HG03066 (cell line): ENCODE measurements at regions not wholly inside any gene's neighbourhood (a gene's known extent, or its start where the extent isn't known, plus 50 kb on each side); places are given as distances from the start of the nearest gene placed in this dataset.

Source experiments
- ATAC-seq: cut with Tn5 transposase; IDR thresholded peaks from one replicate; pipeline ENCODE4 v1.9.1; 2021; ENCODE audit warnings: low read depth; ENCODE audit not compliant: unreplicated experiment

DNA sequence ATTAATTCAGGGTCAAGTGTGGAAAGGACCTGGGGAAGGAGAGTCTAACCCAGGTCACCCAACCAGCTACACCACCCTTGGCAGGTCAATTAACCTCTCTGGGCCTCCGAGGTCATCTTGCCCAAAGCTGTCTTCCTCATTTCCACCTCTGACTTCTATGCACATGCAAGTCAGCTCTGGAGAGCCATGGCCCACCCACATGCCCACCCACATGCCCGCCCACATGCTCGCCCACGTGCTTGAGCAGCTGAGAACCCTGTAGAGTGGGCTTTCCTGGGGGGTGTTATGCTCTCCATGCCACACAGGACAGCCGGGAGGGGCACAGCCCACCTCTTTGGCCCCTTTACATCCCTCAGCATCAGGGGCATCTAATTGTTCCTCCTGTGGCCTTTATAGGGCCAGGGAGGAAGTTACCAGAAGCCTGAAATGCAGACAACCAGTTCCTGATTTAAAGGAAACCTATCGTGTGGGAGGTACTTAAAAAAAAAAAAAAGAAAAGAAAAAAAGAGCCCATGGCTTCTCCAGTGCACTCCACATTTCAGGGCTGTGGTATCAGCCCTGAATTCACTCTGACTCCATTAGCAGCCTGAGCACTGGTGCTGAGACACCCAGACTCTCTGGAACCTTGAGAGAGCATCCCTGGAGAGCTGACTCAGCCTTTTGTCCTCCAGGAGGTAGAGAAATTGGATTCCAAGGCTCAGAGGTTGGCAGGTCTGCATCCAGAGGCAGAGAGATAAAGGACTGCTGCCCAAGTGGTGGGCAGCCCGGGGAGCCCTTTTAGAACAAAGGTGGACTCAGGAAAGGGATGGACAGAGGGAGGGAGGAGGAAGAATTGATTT is 176.2 kb upstream of the ZMIZ1 start:
- ATAC-seq: no peak

DNA sequence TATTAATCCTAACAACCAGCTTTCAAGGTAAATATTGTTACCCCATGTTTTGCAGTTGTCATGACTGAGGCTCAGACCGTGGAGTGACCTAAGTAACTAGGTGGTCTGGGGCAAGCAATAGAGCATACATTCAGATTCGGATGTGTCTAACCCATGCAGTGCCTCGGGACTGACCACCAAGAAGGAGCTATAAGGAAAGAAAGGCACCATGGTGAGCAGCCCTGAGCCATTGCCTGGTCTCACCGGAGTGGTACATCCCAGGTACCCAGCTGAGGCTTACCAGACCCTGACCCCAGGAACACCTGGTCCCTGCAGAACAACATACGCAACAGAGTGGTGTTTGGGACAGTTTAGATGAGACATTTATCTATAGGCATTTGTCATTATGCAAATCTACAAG is 175.5 kb upstream of the ZMIZ1 start:
- no peak for ATAC-seq

DNA sequence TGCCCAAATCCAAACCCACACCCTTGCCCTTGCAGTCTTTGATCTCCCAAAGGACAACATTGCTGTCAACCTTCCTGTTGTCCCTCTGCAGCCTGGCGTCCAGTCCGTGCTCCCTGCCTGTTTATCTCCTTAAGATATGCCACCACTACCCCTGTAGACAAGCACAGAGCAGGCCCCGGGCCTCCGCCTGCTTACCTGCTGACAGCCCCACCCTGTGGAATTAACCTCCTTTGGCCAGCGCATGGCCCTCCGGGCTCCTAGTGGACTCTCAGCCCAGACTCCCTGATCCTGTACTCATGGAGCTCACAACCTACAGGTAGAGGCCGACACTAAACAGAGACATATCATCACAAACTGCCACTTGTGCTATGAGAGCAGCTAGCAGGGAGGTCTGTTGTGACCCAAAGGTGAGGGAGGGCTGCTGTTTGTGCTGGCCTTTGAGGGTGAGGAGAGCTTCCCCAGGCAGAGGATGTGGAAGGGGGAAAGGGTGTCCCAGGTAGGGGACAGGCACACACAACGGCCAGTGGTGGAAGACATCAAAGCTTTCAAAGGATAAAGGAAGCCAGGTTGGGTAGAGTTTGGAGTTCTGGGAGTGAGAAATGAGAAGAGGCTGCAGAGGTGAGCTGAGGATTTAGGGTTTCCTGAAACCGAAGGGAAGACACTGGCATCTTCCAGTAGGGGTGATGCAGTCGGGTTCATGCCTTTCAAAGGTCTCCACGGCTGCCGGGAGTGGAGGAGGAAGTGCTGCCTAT is 174.5 kb upstream of the ZMIZ1 start:
- no peak for ATAC-seq

DNA sequence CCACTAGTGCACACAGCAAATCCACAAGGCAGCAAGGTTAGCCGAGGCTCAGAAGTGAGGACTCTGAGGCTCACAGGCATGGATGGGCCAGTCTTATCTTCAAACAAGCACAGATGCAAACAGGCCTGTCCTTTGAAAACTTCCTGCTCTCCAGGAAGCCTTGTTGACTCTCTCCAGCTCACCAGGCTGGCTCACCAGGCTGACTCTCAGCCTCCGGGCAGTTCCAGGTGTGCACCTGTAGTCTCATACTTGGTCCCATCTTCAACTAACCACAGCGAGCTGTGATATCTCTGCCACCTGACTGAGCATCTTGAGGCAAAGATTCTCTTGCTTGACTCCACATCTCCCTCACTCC is 173.9 kb upstream of the ZMIZ1 start:
- ATAC-seq: no peak

DNA sequence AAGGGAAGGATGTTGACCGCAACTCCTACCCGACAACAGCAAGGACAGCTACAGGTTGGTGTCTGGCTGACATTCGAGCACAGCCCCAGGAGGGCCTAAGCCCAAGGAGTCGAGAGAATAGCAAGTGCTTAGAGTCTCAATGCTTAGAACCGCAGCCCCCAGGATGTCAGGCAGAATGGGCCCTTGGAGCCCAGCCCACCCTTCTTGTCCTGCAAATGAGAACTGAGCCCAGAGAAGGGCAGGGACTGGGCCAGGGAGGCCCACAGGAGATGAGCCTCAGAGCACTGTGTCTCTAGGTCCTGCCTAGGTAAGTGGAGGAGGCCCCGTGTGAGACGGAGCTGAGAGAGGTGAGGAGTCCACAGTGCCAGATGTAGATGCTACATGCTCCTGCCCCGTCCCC is 173.3 kb upstream of the ZMIZ1 start:
- ATAC-seq: no peak

DNA sequence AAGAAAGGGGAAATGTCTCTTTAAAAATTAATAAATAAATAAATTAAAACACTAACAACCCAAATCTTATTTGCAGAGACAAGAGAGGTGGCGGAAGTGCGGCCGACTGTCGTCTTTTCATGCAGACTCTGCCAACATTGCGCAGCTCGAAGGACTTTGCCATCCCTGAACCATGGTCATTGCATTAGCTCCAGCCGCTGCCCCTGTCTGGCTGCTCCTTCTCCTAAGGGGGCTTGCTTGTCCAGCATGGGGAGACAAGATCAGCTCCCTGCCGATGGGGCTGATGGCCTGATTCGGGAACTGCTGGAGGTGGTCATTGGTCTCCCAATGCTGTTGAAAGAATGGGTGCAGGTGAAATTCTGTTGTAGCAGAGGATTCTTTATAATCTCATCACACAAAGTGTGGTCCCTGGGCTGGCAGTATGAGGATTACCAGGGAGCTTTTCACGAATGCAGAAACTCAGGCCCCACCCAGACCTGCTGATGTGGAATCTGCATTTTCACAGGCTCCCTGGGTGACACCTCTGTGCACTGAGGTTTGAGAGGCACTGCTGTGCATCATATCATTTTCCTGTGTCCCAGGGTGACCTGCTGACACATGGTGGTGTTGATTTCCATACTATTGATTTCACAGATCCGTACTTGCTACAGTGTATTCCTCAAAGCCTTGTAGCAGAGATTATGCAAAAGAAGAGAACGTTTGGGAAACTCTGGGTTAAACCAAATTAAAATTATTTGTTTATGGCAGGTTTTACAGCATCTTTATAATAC is 172.4 kb upstream of the ZMIZ1 start:
- ATAC-seq: no peak

DNA sequence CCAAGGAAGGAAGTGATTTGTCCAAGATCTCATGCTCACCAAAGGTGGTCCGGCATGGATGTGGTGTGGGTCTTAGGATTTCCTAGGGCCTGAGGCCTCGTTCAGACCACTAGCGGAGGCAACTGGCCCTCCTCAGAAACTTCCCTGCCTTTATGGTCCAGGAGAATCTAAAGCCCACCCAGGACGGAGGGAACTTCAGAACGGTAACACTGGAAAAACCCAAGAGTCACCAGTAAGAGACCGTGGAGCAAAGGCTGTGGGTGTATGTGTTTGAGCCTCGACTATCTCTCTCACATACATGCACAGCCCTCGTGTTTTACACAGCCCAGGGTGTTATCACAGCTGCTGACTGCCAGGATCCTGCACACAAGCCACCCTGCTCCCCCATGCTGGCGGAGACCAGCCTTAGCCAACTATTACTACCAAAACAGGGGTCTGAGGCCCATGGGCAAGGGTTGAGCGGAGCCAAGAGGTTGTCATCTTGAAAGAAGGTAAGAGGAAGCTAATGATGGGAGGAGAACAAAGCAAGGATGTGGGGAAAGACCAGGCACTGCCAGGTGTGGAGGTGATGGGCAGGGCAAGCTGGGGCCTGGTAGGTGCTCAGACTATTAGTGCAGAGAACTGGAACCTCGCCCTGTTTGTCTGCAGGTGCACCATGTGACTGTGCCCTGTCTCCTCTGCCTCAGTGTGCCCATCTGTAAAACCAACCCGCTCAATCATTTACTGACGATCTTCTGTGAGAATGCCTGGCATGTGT is 170.2 kb upstream of the ZMIZ1 start:
- ATAC-seq: no peak

DNA sequence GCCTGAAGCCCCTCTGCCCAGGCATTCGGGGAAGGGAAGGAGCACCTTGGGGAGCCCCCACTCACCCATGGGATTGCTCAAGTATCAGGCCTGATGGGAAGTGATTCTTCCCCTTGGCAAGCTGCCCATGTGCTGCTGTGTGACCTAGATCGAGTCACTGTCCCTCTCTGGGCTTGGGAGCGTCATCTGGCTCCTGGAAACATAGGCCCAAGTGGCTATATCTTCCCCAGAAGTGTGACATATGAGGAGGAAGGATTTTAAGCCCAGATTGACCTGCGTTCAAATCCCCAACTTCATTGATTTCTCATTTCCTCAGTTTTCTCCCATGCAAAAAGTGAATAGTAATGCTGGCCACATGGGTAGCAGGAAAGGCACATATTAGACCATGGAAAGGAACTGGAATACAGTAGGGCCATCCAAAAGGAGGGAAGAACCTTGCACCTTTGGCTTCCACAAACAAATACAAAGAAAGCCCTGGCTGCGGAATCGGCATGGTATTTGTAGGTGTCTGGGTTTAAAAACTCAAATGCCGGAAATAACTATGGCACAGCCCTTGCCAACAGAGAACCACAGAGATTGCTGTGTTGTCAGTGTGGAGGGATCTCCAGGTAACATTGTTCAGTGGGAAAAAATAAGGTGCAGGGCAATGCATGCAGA is 169.5 kb upstream of the ZMIZ1 start:
- ATAC-seq: no peak

DNA sequence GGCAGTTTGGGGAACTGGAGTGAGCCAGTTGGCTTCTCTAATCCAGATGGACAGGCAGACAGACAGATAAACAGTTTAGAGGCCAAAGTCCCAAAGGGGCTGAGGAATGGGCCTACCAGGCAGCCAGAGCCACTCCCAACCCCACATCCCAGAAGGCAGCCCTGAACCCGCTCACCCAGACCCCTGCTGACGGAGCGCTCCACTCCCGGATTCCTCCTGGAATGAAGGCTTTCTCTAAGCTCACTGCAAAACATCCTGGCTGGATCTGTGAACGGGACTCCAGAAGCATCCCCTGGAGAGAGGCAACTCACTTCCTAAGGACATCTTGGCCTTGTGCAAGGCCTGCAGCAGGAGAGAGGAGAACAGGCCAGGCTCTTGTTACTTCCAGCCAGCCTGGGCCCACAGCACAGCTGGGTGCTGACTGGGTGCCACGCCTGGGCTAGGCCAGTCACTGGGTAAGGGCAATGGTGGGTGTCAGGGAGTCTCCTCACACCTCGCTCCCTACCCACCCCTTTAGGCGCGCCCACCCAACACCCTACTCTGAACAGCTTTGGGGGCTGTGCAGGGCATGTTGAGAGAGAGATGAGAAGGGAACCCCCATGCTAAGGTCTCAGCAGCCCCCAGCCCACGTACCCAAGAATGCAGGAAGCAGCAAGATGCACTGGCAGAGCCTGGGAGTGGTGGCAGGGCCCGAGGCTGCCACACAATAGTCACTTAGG is 168.6 kb upstream of the ZMIZ1 start:
- ATAC-seq: no peak

DNA sequence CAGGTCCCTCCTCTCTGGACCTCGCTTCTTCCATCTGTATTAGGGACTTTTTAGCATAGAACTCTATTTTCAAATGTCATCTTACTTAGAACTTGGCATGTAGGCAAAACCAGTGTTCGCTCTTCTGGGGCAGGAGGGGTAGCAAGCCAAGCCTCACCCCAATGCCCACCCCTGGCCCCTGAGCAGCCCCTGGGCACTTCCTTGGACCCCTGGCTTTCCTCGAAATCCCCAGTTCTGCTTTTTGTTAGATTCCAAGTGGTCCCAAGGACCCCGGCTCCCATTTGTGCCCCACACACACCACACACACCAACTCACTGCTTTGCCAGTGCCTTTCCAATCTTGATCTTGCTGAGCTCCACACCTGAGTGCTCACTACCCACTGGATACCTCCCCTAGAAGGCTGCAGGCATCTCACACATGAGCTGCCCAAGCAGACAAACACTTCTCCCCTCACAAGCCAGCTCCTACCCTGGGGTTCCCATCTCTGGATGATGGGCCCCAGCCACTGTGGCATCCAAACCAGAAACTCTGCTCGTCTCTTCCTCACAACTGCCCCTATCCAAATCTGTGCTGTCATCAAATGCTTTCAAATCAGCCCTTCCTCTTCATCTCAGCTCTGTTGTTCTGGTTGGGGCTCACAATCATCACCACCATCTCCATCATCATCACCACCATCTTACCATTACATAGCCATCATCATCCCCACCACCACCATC is 167.9 kb upstream of the ZMIZ1 start:
- no peak for ATAC-seq

DNA sequence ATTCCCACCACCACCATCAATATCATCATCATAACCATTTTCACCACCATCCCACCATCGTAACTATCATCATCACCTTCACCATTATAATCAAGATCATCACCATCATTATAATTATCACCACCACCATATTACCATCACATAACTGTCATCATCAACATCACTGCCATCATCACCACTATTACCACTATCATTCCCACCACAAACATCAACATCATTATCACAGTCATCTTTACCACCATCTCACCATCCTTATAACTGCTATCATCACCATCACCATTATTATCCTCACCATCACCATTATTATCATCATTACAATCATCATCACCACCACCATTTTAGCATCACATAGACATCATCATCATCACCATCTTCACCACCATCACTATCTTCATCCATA is 167.1 kb upstream of the ZMIZ1 start:
- ATAC-seq: no peak

DNA sequence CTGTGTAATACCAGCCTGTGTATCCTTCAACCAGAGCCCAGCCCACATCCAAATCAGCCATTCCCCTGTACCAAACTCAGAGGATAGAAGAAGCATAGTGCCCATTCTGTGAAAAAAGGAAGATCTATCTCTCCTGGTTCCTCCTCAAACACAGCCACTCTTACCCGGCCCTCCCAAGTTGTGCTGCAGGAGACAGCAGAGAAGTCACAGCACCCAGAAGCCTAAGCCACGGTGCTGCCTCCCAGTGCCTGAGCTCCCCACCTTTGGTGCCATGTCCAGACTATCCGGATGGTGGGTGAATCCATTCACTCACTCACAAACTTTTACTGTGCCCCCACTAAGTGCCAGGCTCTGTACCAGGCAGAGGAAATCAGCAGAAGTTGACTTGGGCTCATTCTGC is 166.0 kb upstream of the ZMIZ1 start:
- ATAC-seq: no peak

DNA sequence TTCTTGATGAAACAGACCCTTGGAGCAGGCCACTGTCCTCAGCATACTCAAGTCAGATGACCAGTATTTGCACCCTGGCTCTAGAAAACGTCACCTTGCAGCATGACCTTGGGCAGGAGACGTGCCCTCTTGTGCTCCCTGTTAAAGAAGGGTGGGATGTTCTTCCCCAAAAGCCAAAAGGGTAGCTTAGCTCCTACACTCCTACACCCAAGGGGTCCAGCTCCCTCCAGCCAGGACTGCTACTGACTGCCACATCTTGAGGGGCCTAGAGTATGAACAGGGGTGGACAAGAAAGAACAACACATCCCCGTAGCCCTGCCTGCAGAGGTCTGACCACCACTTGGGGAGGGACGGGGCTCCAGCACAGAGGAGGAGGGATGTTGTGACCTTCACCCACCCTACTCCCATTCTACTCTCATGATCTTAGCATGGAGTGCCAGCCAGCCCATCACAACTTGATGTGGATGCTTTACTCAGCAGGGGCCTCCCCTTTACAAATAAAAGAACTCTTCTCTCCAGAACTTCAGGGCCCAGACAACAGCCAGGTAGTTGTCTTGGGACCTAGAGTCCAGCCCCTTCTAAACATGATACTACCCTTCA is 165.3 kb upstream of the ZMIZ1 start:
- ATAC-seq: no peak

DNA sequence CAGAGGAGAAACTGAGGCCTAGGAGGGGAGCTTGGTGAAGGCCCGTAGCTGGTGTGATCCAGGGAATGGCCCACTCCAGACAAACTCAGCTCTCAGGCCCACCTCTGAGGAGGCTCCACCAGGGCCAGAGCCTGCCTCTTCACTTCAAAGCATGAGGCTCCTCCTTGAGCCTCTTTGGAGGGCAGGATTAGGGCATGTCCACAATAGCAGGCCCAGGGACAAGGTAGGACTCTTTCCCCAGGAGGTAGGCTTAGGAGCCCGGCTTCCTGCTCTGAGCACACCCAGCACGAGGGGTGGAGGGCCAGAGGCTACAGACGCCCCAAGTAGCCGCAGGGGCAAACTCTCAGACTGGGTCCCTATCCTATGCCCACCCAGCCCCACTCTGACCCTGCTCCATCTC is 164.6 kb upstream of the ZMIZ1 start:
- no peak for ATAC-seq

DNA sequence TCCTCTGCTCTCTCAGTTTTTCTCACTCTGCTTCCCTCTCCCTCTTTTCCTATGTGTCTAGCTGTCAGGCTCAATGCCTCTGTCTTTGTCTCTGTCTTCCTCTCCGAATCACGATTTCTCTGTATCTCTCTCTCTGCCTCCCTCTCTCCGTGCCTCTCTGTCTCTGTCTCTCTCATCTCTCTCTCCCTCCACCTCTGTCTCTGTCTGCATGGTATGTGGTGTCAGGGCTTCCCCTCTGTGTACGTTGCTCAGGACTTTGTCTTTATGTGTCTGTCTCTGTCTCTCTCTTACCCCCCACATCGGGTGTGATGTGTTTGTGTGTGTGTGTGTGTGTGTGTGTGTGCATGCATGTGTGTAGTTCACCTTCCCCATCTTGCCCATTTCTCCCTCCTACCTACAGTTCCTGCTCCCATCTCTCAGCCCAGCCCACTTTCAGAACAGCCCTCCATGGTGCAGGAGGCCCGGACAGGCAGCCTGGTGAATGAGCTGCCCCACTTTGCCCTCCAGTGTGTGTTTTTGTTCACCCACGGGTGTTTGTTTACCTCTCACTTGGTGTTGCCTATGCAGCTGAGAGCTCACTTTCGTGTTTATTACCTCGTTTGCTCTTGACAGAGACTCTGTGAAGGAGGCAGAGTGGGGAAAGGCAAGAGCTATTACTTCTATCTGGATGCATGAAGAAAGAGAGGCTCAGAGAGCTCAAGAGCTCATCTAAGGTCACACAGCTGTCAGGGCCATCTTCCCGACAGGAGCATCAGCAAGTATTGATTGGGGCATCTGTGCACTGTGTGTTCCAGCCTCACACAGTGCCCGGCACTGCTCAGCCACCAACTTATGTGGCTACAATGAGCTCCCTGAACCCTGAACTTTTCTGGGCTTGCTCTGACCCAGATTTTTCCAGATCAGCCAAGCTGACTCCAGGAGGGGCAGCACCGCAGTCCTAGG is 163.5 kb upstream of the ZMIZ1 start:
- no peak for ATAC-seq

DNA sequence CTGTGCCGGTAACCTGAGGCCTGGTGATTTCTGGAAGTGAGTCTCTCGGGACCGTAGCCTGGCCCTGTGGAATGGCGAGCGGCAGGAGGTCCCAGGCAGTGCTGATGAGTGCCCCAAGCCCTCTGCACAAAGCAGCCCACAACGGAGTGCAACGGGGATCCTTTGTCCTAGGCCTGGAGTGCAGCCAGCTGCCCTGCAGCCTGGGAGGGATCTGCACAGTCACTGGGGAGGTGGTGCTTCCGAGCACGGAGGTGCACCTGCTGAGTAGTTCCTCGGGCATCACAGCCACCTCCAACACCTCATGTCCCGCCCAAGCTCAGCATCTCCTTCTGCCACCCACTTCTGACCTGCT is 162.8 kb upstream of the ZMIZ1 start:
- ATAC-seq: no peak

DNA sequence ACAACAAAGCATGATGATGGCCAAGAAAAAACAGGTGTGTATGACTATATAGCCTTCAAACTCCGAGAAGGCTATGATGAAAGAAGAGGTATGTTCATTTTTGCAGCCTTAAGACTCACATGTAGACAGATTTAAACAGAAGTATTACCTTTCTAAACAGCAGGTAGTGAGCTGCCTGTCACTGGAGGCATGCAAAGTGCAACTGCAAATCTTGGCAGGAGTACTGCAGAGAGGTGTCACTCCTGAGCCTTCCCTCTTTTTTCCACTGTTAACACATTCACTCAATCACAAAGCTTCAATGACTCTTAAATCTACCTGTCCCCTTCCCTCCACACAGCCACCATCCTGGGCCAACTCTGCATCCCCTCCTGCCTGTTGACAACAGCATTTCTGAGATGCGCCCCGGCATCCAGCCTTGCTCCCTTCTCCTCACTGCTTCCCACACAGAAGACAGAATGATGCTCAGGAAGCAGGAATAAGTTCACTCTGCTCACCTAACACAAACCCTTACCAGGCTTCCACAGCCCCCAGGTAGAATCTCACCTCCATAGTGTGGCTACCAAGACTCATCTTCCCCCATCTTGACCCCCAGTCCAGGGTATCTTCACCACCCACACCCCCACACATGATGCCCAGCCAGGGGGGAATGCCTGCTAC is 161.9 kb upstream of the ZMIZ1 start:
- ATAC-seq: no peak
